Left ventricle myocardium superior (tissue), 1 donor: ENCODE measurements at regions not wholly inside any gene's neighbourhood (a gene's known extent, or its start where the extent isn't known, plus 50 kb on each side); places are given as distances from the start of the nearest gene placed in this dataset.
A peak's percentile ranks its signal among the peaks of the same experiment; 100 is the strongest.
"Not testable (repeated sequence)": the region's sequence is repeated elsewhere in the genome, so short reads cannot be mapped to it uniquely, and the experiment has no call there.

Source experiments
- ATAC-seq: fragments of 200-7000 bp; cut with Tn5 transposase; one replicate; pipeline ENCODE4 v1.9.1; 2020; ENCODE audit warnings: mild to moderate bottlenecking, moderate library complexity
- DNase-seq: peaks from one replicate; pipeline ENCODE4 v3.0.0-alpha.2; 2020
- intact Hi-C: fragments of 100-400 bp; cut with micrococcal nuclease; formaldehyde crosslinking; loops from one replicate; pipeline ENCODE4 v1.11.0; 2022
- donor health status: DM: no; HTN: yes; CAD: no; lungs with severe emphysema.

DNA sequence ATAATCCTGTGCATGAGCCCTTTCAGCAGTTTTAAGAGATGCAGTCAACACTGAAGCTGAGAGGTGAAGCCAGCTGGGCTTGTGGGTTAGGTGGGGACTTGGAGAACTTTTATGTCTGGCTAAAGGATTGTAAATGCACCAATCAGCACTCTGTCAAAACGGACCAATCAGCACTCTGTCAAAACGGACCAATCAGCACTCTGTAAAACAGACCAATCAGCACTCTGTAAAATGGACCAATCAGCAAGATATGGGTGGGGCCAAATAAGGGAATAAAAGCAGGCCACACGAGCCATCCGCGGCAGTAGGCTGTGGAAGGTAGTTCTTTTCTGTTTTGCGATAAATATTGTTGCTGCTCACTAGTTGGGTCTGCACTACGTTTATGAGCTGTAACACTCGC lies 374.7 kb downstream of the NPIPA8 start:
- ATAC-seq, intact Hi-C loops, DNase-seq: not testable (repeated sequence)

- ATAC-seq = no peak
Measured at GRCh38 chr16:17951378-17951777, 385.2 kb downstream of the NPIPA8 start.

GRCh38 chr16:17949982-17950250 lies 386.6 kb downstream of the NPIPA8 start:
- no peak for ATAC-seq
- intact Hi-C loops = no loop called here
- DNase-seq = no peak

More at GRCh38 chr16:17951378-17951777, 385.2 kb downstream of the NPIPA8 start:
- DNase-seq = no peak
- intact Hi-C loops = no loop called here

GRCh38 chr16:17949141-17949981 lies 387.2 kb downstream of the NPIPA8 start:
- no peak for ATAC-seq
- intact Hi-C loops = no loop called here

DNA sequence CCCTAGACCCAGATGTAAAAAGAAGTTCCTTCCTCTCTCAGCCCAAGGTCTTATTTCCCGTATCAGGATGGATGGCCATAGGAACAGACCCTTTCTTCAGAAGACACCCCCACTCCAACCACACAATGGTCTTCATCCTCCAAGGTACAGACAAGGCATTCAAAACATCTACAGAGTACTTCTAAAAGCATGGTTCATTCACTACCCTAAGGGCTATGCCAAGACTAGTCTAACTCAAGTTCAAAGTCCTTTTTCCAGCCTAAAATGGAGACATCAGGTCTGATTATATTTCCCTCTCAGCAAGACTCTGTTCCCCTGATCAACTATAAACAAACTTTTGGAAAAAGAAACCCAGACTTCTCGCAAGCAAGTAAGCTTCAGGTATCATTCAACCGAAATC lies 388.9 kb downstream of the NPIPA8 start:
- intact Hi-C loops = no loop called here
- ATAC-seq = no peak
- no peak for DNase-seq

More at GRCh38 chr16:17949141-17949981, 387.2 kb downstream of the NPIPA8 start:
- no peak for DNase-seq

DNA sequence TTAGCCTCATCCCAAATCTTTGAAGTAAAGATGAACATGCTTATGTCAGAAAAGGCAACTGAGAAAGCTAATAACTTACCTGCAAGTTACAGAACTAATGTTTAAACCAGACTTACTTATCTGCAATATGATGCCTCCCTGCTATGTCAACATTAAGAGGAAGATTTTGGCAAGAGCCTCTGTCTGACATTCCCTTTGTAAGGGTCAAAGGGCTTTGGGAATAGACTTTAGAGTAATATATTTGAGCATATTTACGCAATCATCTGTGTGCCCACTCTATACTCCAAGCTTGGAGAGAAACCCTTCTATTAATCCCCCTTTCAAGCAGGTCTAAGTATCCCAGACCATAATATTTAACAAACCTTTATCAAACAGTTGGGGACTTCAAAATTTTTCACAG lies 389.4 kb downstream of the NPIPA8 start:
- no peak for ATAC-seq
- intact Hi-C loops = no loop called here

DNA sequence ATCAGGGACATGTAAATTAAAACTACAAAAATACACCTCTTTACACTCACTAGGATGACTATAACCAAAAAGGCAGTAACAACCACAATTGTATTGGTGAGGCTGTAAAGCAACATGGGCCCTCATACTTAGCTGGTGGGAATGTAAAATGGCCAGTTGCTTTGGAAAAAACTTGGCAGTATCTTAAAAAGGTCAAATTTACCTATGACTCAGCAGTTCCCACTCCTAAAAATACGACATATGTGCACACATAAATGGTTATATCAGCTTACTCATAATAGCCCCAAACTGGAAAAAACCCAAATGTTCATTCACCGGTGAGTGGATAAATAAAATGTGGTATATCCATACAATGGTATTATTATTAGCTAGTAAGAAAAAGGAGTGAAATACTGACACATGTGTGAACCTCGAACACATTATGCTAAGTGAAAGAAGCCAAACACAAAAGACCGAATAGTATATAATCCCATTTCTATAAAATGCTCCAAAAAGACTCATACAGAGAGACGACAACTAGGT lies 391.4 kb downstream of the NPIPA8 start:
- ATAC-seq = no peak
- no peak for DNase-seq
- intact Hi-C loops = no loop called here

More for the DNA sequence above, 389.4 kb downstream of the NPIPA8 start:
- DNase-seq = no peak

GRCh38 chr16:17944345-17944744 lies 392.2 kb downstream of the NPIPA8 start:
- intact Hi-C loops = no loop called here
- ATAC-seq (no peak), DNase-seq (no peak)

DNA sequence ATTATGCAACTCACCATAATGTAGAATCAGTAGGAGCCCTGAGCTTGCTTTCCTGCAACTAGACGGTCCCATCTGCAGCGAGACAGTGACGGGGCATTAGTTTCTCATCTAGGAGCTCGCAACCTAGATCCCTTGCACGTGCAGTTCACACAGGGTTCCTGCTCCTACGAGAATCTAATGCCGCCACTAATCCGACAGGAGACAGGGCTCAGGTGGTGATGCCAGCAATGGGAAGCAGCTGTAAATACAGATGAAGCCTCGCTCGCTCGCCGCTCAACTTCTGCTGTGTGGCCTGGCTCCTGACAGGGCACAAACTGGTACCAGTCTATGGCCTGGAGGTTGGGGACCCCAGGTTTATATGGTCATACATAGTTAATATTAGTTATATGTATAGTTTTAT lies 394.5 kb downstream of the NPIPA8 start:
- ATAC-seq (no peak), DNase-seq (no peak)
- intact Hi-C loops = no loop called here

DNA sequence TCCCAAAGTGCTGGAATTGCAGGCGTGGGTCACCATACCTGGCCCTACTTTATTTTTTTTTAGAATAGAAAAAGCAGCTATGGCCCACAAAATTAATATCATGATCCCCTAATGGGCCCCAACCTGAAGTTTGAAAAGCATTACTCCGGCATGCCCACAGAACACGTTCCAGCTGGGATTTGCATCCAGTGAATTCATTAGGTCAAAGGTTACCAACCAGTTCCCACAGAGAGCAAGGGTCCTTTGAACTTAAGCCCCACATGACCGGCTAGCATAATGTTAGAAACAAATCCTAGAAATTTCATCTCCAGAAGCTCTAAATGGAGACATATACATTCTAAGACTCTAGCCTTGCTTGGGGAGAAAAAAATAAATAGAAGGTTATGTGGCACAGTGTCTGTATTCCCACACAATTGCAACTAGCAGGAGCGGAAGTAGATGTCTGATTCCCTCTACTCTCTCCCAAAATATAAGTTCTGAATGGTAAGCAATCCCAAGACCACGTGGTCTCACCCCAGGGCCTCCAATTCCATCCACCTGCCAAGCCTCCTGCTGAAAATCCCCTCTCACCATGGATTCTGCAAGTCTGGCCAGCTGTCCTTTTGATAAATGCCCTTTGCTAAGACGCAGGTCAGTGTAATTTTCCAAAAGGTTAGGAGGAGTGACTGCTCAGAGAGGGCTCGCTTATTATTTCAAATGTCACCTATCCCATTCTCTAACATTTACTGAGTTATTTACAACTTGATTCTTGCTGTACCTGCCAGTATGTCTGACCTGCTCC lies 395.8 kb downstream of the NPIPA8 start:
- ATAC-seq (no peak), DNase-seq (no peak)
- intact Hi-C loops = no loop called here

DNA sequence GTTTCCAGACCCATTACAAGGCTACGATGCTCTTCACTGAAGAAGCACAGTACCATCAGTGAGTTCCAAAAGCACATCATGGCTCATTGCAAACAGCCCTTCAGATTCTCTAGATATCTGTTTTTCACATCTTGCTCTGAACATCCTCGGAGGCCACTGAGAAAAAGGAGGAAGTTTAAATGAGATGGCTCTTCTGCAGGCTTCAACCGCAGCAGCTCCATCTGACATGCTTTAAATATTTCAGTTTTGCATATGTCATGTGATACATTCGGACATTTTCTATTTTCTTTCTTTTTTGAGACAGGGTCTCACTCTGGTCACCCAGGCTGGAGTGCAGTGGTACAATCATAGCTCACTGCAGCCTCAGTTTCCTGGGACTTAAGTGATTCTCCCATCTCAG lies 396.8 kb downstream of the NPIPA8 start:
- intact Hi-C loops = no loop called here
- no peak for ATAC-seq

DNA sequence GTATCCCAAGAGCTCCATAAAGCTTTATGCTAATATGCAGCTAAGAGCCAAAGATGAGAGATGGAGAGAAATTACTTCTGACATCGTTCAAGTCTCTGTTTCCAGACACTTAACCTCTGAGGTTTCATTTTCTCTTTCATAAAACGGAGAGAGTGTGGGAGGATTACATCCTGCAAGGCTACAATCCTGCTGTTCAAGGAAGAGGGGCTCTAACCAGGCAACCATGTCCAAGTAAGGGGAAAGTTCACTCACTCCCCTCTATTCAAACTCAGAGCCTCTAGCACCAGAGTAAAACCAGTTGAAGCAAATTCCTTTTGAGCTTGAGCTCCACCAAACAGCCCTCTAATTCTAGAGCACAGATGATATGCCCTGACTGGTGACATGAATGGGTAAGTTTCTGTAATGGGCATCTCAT lies 397.4 kb downstream of the NPIPA8 start:
- DNase-seq = no peak
- no peak for ATAC-seq

More for the DNA sequence above, 396.8 kb downstream of the NPIPA8 start:
- no peak for DNase-seq

GRCh38 chr16:17938546-17938945 lies 398.0 kb downstream of the NPIPA8 start:
- intact Hi-C loops = no loop called here
- ATAC-seq (no peak), DNase-seq (no peak)

More for the DNA sequence above, 397.4 kb downstream of the NPIPA8 start:
- intact Hi-C loops = no loop called here

DNA sequence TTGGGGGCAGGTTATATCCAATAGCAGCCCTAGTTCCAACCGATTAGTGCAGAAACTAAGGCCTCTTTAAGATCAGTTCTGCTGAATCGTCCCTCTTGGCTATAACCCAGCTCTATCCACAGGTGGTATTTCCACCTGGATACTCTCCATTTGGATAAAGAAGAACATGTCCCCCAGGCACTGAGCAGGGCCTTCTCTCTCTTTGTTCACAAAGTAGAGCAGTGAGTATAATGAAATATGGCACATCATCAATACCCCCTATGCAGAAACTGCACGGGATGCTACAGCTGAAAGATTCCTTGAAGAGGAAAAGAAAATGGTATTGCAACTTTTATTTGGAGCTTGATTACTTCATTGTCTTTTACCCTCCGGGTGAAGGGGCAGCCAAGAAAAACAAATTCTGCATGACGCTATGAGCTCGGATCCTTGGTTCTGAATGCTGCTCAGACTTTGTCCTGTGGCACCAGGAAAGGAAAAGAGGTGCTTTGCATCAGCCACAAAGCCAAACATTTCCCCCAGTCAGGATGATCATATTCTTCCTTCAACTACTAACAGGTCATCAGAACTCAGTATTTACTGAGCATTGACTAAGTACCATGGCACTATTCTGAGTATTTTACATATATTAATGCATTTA lies 399.7 kb downstream of the NPIPA8 start:
- intact Hi-C loops = no loop called here
- ATAC-seq (no peak), DNase-seq (no peak)

DNA sequence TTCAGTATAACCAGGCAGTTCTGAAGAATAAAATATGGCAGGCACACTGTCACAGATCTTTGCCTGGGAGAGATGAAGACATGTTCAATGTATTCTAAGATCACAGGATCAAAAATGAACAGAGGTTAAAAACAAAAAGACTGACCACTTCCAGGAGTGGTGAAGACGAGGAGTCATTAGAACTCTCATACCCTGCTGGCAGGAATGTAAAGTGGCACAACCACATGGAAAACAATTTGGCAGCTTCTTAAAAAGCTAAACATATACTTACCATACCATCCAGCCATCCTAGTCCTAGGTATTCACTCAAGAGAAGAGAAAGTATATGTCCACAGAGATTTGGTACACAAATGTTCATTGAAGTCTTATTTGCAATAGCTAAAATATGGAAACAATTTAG lies 406.3 kb downstream of the NPIPA8 start:
- intact Hi-C loops = no loop called here
- ATAC-seq (no peak), DNase-seq (no peak)

- intact Hi-C loops = no loop called here
- ATAC-seq (no peak), DNase-seq (no peak)
Measured at GRCh38 chr16:17926866-17927399, 409.6 kb downstream of the NPIPA8 start.

DNA sequence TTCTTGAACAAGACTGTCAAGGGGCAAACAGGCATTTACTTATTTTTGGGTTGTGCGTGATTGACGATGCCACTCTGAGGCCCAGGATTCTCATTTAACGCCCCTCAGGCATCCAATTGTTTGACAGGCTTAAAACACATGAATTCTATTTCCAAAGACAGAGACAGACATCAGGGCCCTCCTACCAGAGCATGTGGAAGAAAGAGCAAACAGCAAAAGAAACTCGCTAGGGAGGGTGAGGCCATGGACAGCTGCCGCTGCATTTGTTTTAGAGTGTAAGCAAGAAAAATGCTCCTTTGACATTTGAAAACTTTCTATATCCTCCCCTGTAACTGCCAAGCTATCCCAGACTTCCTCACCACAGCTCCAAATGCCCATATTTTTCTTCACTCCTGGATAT lies 410.1 kb downstream of the NPIPA8 start:
- ATAC-seq (no peak), DNase-seq (no peak)
- intact Hi-C loops = no loop called here

DNA sequence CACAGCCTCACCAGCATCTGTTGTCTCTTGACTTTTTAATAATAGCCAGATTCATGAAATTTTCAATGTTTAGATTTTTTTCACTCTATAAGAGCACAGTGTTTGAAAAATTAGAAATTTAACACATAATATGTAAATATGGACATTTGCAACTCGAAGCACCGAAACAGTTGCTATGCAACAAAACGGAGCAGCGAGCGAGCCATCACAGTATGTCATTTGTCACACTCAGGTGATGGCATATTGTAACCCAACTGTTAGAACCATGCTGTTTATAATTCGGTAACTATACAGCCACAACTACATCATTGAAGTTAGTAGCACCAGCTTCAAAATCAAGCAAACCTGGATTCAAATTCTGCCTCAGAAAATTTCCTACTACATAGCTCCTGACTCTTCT lies 410.8 kb downstream of the NPIPA8 start:
- ATAC-seq (no peak), DNase-seq (no peak)
- intact Hi-C loops = no loop called here

GRCh38 chr16:17921357-17921978 lies 415.1 kb downstream of the NPIPA8 start:
- ATAC-seq = no peak
- peak; percentile 27 for DNase-seq
- intact Hi-C loops = no loop called here
